OCI-LY7 (cell line): ENCODE measurements at regions not wholly inside any gene's neighbourhood (a gene's known extent, or its start where the extent isn't known, plus 50 kb on each side); places are given as distances from the start of the nearest gene placed in this dataset.

ENCODE experiments used
- BruUV-seq: library from RNA; stranded (reverse); fragments of 400-500 nt; replicated peaks from 2 replicates; lab custom pipeline; 2021; lab: Mats Ljungman, UMichigan
- CTCF ChIA-PET: fragments of 300-600 bp; sonication (Branson Sonifier 250); formaldehyde crosslinking; loops from one replicate; lab custom pipeline; 2022; ENCODE audit warnings: antibody characterized with exemption; ENCODE audit not compliant: unreplicated experiment; lab: Charles Lee
- POLR2A ChIA-PET: fragments of 300-600 bp; sonication (Branson Sonifier 250); formaldehyde crosslinking; loops from one replicate; lab custom pipeline; 2022; ENCODE audit warnings: antibody characterized with exemption; lab: Charles Lee
- DNase-seq: peaks from one replicate; pipeline ENCODE4 v3.0.0-alpha.2; 2015; ENCODE audit warnings: low spot score
- H2AFZ ChIP-seq: fragments of 200-600 bp; sonication (generic), shearing (Covaris generic); 2 replicates; pipeline ENCODE4 v1.6.1; 2014; ENCODE audit warnings: mild to moderate bottlenecking, antibody characterized with exemption, low read length, moderate library complexity
- H3K27ac ChIP-seq: fragments of 200-600 bp; sonication (generic); 2 replicates; pipeline ENCODE4 v1.5.1; 2014; ENCODE audit warnings: mixed run types, low read depth, mild to moderate bottlenecking, moderate library complexity, low read length, inconsistent platforms; ENCODE audit not compliant: poor library complexity, severe bottlenecking
- H3K36me3 ChIP-seq: fragments of 200-600 bp; sonication (generic); 2 replicates; pipeline ENCODE4 v1.6.1; 2014; ENCODE audit warnings: mild to moderate bottlenecking, antibody characterized with exemption, low read length, moderate library complexity, mixed read lengths; ENCODE audit not compliant: insufficient read depth
- H3K4me1 ChIP-seq: fragments of 200-600 bp; sonication (generic); 2 replicates; pipeline ENCODE4 v1.5.1; 2014; ENCODE audit warnings: mild to moderate bottlenecking, low read length; ENCODE audit not compliant: insufficient read depth, poor library complexity, severe bottlenecking
- H3K4me2 ChIP-seq: fragments of 200-600 bp; sonication (generic); 2 replicates; pipeline ENCODE4 v1.6.1; 2014; ENCODE audit warnings: mild to moderate bottlenecking, low read length
- H3K4me3 ChIP-seq: fragments of 200-600 bp; sonication (generic); 2 replicates; pipeline ENCODE4 v1.5.1; 2014; ENCODE audit warnings: mild to moderate bottlenecking, low read depth, low read length; ENCODE audit not compliant: poor library complexity, severe bottlenecking
- H3K79me2 ChIP-seq: fragments of 200-600 bp; sonication (generic); 2 replicates; pipeline ENCODE4 v1.6.1; 2016; ENCODE audit warnings: low read depth, mild to moderate bottlenecking, low read length, moderate library complexity, mixed read lengths; ENCODE audit not compliant: insufficient read depth
- H3K9me2 ChIP-seq: fragments of 200-600 bp; sonication (generic); 2 replicates; pipeline ENCODE4 v1.6.1; 2016; ENCODE audit warnings: mild to moderate bottlenecking, low read length, mixed read lengths; ENCODE audit not compliant: insufficient read depth
- H3K9me3 ChIP-seq: fragments of 200-600 bp; sonication (generic); 2 replicates; pipeline ENCODE4 v1.6.1; 2014; ENCODE audit warnings: mild to moderate bottlenecking, mixed run types, low read length, mixed read lengths
- H4K20me1 ChIP-seq: fragments of 200-600 bp; sonication (generic); 2 replicates; pipeline ENCODE4 v1.6.1; 2014; ENCODE audit warnings: mild to moderate bottlenecking, antibody characterized with exemption, low read length, moderate library complexity, mixed read lengths; ENCODE audit not compliant: insufficient read depth
- EZH2phosphoT487 ChIP-seq: fragments of 200-600 bp; sonication (generic); IDR thresholded peaks from 2 replicates; pipeline ENCODE4 v1.6.1; 2018; ENCODE audit warnings: low read depth, borderline replicate concordance, mild to moderate bottlenecking, mixed run types, antibody characterized with exemption, low read length, moderate library complexity, mixed read lengths
- intact Hi-C: fragments of 100-400 bp; cut with micrococcal nuclease; formaldehyde crosslinking; loops from one replicate; pipeline ENCODE4 v1.10.0; 2022; ENCODE audit not compliant: unreplicated experiment
- TF ChIP-seq, protein P1 (sequence below): fragments of 200-600 bp; sonication (generic); conservative IDR thresholded peaks from 2 replicates; pipeline ENCODE4 v1.5.1; 2014; ENCODE audit warnings: mild to moderate bottlenecking, antibody characterized with exemption, low read length, moderate library complexity, mixed read lengths

DNA sequence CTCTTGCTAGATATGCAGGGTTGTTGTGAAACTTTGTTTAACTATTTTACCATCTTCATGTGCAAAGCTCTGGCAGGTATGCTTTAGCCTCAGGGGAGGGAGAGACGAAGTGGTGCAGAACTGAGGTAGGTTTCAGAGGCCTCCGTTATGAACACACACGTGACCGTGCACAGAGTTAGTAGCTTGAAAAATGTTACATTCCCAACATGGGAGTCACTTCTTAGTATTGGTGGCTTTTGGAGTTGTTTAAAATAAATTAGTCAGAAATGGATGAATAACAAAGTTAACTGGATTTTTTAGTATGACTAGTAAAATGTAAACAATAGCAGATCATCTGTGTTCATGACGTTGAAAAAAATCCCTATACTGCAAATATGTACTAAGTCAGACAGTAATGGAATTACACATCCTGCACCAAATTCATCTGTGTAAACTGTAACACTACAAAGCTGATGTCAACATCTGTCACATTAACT lies 279.6 kb downstream of the KLF13 start:
- H3K4me1 ChIP-seq, result no peaks in the 10 kb centered on the region
- DNase-seq, result no peak
- CTCF ChIA-PET, result no interaction called here
- no peak overlapping the region for H3K27ac ChIP-seq
- H3K4me2 ChIP-seq, result no peak overlapping the region
- H3K79me2 ChIP-seq, result no peaks in the 10 kb centered on the region
- H2AFZ ChIP-seq, result no peak overlapping the region
- no peak for TF ChIP-seq EZH2phosphoT487
- TF ChIP-seq, protein P1, sequence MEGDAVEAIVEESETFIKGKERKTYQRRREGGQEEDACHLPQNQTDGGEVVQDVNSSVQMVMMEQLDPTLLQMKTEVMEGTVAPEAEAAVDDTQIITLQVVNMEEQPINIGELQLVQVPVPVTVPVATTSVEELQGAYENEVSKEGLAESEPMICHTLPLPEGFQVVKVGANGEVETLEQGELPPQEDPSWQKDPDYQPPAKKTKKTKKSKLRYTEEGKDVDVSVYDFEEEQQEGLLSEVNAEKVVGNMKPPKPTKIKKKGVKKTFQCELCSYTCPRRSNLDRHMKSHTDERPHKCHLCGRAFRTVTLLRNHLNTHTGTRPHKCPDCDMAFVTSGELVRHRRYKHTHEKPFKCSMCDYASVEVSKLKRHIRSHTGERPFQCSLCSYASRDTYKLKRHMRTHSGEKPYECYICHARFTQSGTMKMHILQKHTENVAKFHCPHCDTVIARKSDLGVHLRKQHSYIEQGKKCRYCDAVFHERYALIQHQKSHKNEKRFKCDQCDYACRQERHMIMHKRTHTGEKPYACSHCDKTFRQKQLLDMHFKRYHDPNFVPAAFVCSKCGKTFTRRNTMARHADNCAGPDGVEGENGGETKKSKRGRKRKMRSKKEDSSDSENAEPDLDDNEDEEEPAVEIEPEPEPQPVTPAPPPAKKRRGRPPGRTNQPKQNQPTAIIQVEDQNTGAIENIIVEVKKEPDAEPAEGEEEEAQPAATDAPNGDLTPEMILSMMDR, result no peak
- H3K4me3 ChIP-seq, result no peak overlapping the region
- H3K9me2 ChIP-seq, result no peaks in the 10 kb centered on the region
- intact Hi-C loops, result no loop called here
- no TSS peak for BruUV-seq
- no peaks in the 10 kb centered on the region for H4K20me1 ChIP-seq
- H3K36me3 ChIP-seq, result no peaks in the 10 kb centered on the region
- no peaks in the 10 kb centered on the region for H3K9me3 ChIP-seq
- POLR2A ChIA-PET, result no interaction called here

DNA sequence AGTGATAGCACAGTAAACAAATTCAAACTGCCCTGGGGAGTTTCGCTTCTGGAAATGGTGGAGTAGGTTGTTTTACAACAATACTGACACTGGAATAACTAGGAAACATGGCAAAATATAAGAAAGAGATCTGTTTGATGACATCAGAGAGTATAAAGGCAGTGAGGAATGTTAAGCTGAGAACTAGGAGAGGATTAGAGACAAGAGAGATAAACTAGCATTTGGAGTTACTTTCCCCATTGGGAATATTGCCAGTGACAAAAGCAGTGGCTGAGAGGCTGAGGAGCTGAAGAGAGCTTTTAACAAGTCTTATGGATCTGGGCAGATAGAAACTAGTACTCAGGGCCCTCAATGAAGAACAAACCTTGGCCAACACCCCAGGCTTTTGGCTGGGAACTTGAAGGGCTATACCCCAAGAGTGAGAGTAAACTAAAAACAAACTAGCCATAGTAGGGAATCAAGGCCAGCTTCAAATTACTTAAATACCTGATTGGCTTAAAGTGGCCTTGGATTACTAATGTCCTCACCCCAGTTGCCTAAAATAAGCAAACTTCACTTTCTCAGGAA lies 280.4 kb downstream of the KLF13 start:
- intact Hi-C loops, result no loop called here
- Histone ChIP-seq H3K4me3 (no peak overlapping the region), H3K27ac (no peak overlapping the region), H3K79me2 (no peaks in the 10 kb centered on the region), H3K4me2 (no peak overlapping the region), H2AFZ (no peak overlapping the region), H3K9me3 (no peaks in the 10 kb centered on the region), H3K9me2 (no peaks in the 10 kb centered on the region), H4K20me1 (no peaks in the 10 kb centered on the region), H3K36me3 (no peaks in the 10 kb centered on the region), H3K4me1 (no peaks in the 10 kb centered on the region)
- DNase-seq, result no peak
- ChIA-PET CTCF (no interaction called here), POLR2A (interaction anchor here (0.5 kb wide), 1 partner anchor 590 kb away, joined by 3 read pairs; no protein-coding TSS in a partner anchor)
- no peak for TF ChIP-seq EZH2phosphoT487
- TF ChIP-seq, protein P1, result no peak
- no TSS peak for BruUV-seq

DNA sequence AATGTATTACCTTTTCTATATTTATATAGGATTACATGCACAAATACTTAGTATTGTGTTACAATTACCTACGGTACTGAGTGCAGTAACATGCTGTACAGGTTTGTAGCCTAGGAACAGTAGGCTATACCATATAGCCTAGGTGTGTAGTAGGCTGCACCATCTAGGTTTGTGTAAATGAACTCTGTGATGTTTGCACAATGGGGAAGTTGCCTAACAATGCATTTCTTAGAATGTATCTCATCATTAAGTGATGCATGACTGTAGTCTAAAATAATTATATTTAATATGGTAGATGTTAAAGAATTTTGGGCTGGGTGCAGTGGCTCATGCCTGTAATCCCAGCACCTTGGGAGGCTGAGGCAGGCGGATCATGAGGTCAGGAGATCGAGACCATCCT lies 281.0 kb downstream of the KLF13 start:
- Histone ChIP-seq H2AFZ (no peak overlapping the region), H3K4me3 (no peak overlapping the region), H3K4me2 (no peak overlapping the region), H3K27ac (no peak overlapping the region), H3K9me2 (no peaks in the 10 kb centered on the region), H3K79me2 (no peaks in the 10 kb centered on the region), H3K9me3 (no peaks in the 10 kb centered on the region), H4K20me1 (no peaks in the 10 kb centered on the region), H3K4me1 (no peaks in the 10 kb centered on the region), H3K36me3 (no peaks in the 10 kb centered on the region)
- CTCF ChIA-PET, result no interaction called here
- BruUV-seq, result no TSS peak
- POLR2A ChIA-PET, result no interaction called here
- TF ChIP-seq, protein P1, result no peak
- no peak for TF ChIP-seq EZH2phosphoT487
- intact Hi-C loops, result no loop called here
- DNase-seq, result no peak
